Left kidney (tissue), 1 donor: ENCODE measurements at regions not wholly inside any gene's neighbourhood (a gene's known extent, or its start where the extent isn't known, plus 50 kb on each side); places are given as distances from the start of the nearest gene placed in this dataset.
A peak's percentile ranks its signal among the peaks of the same experiment; 100 is the strongest.
"Not testable (repeated sequence)": the region's sequence is repeated elsewhere in the genome, so short reads cannot be mapped to it uniquely, and the experiment has no call there.

Experiments used
- DNase-seq: peaks from one replicate; pipeline ENCODE4 v3.0.0-alpha.2; 2013

DNA sequence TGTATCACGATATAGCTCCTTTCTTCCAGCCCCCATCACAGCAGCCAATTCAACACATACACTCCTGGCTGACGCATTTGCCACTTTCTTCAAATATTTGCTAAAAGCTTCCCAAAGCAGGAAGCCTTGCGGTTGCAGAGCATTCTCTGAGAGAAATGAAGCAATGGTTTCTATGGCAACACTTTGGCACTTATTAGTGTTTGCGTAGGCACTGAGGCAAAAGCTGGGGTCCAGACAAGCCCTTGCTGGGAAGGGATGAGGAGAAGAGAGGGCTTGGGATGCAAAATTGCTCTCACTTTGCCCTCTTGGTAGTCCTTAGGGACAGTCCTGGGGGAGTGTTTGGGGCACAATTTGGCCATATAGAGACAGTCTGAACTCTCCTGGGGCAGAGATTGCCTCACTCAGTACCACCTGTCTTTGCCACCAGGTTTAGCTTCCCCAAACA lies 55.0 kb upstream of the PAK3 start:
- no peak for DNase-seq

- no peak for DNase-seq
These were observed 55.5 kb upstream of the PAK3 start for GRCh38 chrX:111040377-111041017.

GRCh38 chrX:111039606-111040005 lies 56.4 kb upstream of the PAK3 start:
- no peak for DNase-seq

- no peak for DNase-seq
These were observed 60.0 kb upstream of the PAK3 start for GRCh38 chrX:111035991-111036390.

GRCh38 chrX:111035256-111035655 lies 60.7 kb upstream of the PAK3 start:
- DNase-seq = no peak

DNA sequence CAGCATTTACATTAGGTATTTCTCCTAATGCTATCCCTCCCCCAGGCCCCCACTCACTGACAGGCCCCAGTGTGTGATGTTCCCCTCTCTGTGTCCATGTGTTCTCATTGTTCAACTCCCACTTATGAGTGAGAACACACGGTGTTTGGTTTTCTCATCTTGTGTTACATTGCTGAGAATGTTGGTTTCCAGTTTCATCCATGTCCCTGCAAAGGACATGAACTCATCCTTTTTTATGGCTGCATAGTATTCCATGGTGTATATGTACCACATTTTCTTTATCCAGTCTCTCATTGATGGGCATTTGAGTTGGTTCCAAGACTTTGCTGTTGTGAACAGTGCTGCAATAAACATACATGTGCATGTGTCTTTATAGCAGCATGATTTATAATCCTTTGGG lies 73.0 kb upstream of the PAK3 start:
- DNase-seq = not testable (repeated sequence)

- DNase-seq = no peak
These were observed 75.7 kb upstream of the PAK3 start for GRCh38 chrX:111020283-111020682.

DNA sequence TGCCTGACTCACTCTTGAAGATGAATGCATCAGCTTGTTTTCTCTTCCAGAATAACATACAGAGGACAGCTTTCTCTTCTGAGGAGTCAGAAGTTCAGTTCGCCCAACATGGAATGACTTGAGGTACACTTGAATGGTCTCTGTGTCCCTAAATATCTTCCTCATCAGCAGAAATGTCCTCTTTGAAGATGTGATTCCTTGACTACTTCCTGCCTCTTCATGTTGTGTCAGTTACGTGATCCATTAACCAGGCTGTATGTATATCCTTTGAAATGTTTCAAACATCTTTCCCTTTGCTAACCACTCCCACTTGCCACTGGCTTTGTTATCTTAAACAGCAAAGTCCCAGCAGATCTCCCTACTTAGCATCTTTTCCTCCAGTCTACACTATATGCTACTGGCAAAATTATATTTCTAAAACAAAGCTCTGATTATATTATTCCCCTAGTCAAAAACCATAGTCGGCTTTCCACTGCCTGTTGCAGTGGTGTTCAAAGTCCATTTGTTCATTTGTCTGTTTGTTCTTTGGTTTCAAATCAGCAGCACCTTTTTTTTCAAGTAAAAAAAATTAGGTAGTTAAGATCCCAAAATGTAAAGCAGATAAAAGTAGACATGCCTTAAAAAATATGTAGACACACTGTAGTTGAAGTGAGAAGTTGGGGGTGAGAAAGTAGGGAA lies 82.1 kb upstream of the PAK3 start:
- no peak for DNase-seq

- no peak for DNase-seq
These were observed 85.9 kb upstream of the PAK3 start for GRCh38 chrX:111010111-111010510.

DNA sequence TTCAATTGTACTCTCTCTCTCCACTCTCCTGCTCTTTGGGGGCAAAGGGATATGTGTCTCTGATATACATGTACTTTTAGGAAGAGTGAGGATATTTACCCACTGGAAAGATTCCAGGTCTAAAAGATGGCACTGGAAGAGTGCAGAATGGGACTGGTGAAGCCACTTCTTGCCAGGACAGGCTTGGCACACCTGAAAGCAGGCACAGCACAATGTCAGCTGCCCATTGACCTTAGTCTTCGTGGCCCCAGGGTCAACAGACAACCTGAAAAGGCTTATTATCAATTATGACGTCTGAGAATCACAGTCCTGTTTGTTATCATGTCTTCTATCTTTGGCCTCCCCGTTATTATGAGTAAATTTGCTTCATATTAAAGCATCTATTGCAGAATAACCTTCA lies 86.7 kb upstream of the PAK3 start:
- no peak for DNase-seq

GRCh38 chrX:111008126-111008525 lies 87.9 kb upstream of the PAK3 start:
- DNase-seq = no peak

- DNase-seq = no peak
These were observed 88.8 kb upstream of the PAK3 start for GRCh38 chrX:111007238-111007637.

- no peak for DNase-seq
These were observed 89.9 kb upstream of the PAK3 start for GRCh38 chrX:111006116-111006515.

GRCh38 chrX:111005166-111005565 lies 90.8 kb upstream of the PAK3 start:
- DNase-seq = no peak

GRCh38 chrX:111003118-111003517 lies 92.9 kb upstream of the PAK3 start:
- no peak for DNase-seq

- DNase-seq = peak; percentile 12
These were observed 103.4 kb upstream of the PAK3 start for GRCh38 chrX:110992611-110993010.

- DNase-seq = no peak
These were observed 106.1 kb upstream of the PAK3 start for GRCh38 chrX:110989869-110990268.

GRCh38 chrX:110989447-110989846 lies 106.5 kb upstream of the PAK3 start:
- DNase-seq = no peak

- no peak for DNase-seq
These were observed 108.7 kb upstream of the PAK3 start for GRCh38 chrX:110987292-110987691.

DNA sequence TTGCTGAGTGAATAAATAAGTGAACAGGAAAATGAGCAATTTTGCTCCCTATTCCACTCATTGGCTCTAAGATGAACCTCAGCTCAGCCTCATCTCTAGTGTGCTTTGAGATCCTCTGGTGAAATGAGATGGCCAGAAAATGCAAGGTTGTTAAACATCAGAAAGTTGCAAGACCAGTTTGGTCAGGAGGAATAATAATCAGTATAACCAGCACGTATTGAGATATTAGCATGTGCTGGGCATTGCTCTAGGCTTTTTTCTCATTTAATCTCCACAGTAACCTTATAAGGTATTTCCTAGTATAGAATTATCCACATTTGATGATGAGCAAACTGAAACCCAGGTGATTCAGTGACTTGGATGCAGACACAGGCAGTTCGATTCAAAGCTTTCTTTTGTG lies 110.5 kb upstream of the PAK3 start:
- no peak for DNase-seq

DNA sequence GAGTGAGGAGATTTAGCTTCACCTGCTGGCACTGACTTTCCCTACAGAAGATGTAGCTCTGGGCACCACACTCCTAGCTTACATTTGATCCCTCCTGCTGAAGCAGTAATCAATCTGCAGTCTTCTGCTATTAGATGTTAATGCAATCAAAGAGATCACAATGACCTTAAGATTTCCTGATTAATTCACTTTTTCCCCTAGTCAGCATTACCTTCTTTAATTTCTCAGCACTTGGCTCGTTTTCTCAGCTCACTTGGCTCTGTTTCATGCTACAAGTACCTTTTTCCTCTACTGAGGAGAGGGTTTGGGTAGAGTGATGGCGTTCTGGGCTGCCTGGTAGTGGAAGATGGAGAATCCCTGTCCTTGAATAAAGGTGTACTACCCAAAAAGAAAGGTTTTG lies 113.0 kb upstream of the PAK3 start:
- DNase-seq = no peak

DNA sequence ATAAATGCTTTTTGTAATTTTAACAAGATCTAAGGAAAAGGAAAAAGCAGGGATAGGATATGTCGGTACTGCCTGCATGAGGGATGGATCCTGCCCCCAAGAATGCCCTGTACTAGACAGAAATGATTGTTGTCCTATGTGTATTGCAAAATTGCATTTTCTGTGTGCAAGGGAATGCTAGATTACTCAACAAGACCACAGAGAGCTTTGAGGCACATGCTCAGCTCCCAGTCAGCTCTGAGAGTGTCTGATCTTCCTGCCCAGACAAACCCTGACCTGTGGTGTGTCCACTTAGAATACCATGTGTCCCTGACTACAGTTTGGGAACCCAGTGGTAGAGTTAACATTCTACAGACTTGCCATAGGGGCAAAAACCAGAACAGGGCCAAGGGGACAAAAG lies 129.2 kb upstream of the PAK3 start:
- DNase-seq = no peak

- no peak for DNase-seq
These were observed 129.9 kb upstream of the PAK3 start for GRCh38 chrX:110966091-110966454.

DNA sequence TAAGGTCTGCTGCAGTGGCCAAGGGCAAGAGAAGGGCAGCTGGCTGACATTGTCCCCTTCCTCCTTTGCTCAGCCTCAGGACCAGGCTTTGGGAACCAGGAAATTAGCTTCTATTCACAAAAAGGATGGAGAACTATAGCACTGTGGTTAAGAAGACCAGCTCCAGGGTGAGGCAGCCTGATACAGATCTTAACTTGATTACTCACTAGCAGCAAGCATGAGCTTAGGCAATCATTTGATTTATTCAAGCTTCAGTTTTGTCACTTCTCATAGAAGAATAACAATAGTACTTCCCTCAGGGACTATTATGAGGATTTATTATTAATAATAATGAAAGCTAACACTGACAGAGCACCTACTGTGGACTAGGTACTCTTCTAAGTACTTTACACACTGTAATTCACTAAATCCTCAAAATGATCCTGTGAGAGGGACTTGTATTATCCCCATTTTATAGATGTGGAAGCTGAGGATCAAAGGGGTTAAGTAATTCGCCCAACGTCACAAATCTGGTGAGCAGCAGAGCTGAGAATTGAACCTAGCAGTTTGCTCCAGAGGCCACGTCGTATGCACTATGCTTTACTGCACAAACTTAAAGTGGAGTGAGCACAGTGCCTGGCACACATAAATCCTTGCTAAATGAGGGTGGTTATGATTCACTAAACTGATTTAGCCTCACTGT lies 130.4 kb upstream of the PAK3 start:
- DNase-seq = no peak
